NCI-H1092 treated with DMSO at 0.1 percent for 48 hours (cell line): ENCODE measurements at regions not wholly inside any gene's neighbourhood (a gene's known extent, or its start where the extent isn't known, plus 50 kb on each side); places are given as distances from the start of the nearest gene placed in this dataset.

Experiments used
- DNase-seq: peaks from one replicate; lab custom pipeline; 2025; lab: John Stamatoyannopoulos, UW

GRCh38 chr3:177818712-177819240, 621.5 kb upstream of the TBL1XR1 start:
- no peak for DNase-seq

GRCh38 chr3:177820683-177821316, 623.5 kb upstream of the TBL1XR1 start:
- no peak for DNase-seq

GRCh38 chr3:177822681-177823096, 625.4 kb upstream of the TBL1XR1 start:
- no peak for DNase-seq

GRCh38 chr3:177823701-177824189, 626.5 kb upstream of the TBL1XR1 start:
- no peak for DNase-seq

- peak; percentile 71 for DNase-seq
Observed at GRCh38 chr3:177824190-177824786, 627.0 kb upstream of the TBL1XR1 start.

- no peak for DNase-seq
Observed at GRCh38 chr3:177824841-177825240, 627.6 kb upstream of the TBL1XR1 start.

- no peak for DNase-seq
Observed at GRCh38 chr3:177826253-177826652, 629.0 kb upstream of the TBL1XR1 start.

- peak; percentile 22 for DNase-seq
Observed at GRCh38 chr3:177827511-177828207, 630.4 kb upstream of the TBL1XR1 start.

GRCh38 chr3:177828208-177828565, 630.9 kb upstream of the TBL1XR1 start:
- no peak for DNase-seq

GRCh38 chr3:177830411-177830849, 633.1 kb upstream of the TBL1XR1 start:
- peak; percentile 94 for DNase-seq

- peak; percentile 37 for DNase-seq
Observed at GRCh38 chr3:177831361-177831760, 634.1 kb upstream of the TBL1XR1 start.

GRCh38 chr3:177832880-177833279, 635.6 kb upstream of the TBL1XR1 start:
- peak; percentile 92 for DNase-seq

- peak; percentile 96 for DNase-seq
Observed at GRCh38 chr3:177833332-177833731, 636.0 kb upstream of the TBL1XR1 start.

- no peak for DNase-seq
Observed at GRCh38 chr3:177835008-177835407, 637.7 kb upstream of the TBL1XR1 start.

- no peak for DNase-seq
Observed at GRCh38 chr3:177835917-177836316, 638.6 kb upstream of the TBL1XR1 start.

- no peak for DNase-seq
Observed at GRCh38 chr3:177836671-177837070, 639.4 kb upstream of the TBL1XR1 start.

GRCh38 chr3:177837951-177838655, 640.8 kb upstream of the TBL1XR1 start:
- DNase-seq = no peak

GRCh38 chr3:177838766-177839350, 641.6 kb upstream of the TBL1XR1 start:
- no peak for DNase-seq

GRCh38 chr3:177842302-177842701, 645.0 kb upstream of the TBL1XR1 start:
- no peak for DNase-seq

GRCh38 chr3:177842743-177843734, 645.8 kb upstream of the TBL1XR1 start:
- DNase-seq = no peak
